Activated CD8-positive, alpha-beta memory T cell treated with anti-CD3 and anti-CD28 coated beads, Interleukin-2, amount 50 U/mL, for 4 hours (primary cell): ENCODE measurements at regions not wholly inside any gene's neighbourhood (a gene's known extent, or its start where the extent isn't known, plus 50 kb on each side); places are given as distances from the start of the nearest gene placed in this dataset.
"Not testable (repeated sequence)": the region's sequence is repeated elsewhere in the genome, so short reads cannot be mapped to it uniquely, and the experiment has no call there.

Source experiments
- DNase-seq: peaks from one replicate; pipeline ENCODE4 v3.0.0-alpha.2; 2020

DNA sequence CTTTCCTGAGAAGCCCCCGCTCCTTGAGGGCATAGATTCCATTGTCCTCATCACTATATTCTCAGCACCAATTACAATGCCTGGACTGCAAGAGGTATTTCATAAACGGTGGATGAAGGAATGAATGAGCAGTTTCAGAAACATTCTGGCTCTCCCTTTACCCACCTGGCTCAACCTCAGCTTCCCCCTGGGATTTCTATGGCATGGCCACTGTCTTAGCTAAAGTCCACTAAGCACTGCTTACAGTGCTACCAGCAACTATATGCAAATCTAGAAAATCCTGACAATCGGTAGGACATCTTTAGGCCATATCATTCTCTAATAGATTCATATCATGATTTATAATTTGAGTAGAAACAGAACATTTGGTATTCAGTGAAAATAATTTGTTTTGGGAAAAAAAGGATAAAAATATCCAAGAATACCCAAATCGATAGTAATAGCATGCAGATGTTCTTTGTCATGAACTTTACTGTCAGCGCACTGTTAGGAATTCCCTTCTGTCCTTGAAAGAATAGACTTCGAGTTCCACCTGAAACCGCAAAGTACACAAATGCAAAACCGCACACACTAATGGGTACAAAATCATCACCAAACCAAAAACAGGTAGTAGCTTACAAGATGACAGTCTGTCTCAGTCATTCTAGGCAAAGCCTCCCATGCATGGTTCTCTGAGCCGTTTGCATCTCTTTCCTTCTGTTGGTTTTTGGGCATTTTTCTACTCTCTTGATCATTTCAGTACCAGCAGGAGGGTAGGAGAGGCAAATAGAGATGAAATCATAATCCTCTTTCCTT lies 303.6 kb upstream of the ID2 start:
- no peak for DNase-seq

DNA sequence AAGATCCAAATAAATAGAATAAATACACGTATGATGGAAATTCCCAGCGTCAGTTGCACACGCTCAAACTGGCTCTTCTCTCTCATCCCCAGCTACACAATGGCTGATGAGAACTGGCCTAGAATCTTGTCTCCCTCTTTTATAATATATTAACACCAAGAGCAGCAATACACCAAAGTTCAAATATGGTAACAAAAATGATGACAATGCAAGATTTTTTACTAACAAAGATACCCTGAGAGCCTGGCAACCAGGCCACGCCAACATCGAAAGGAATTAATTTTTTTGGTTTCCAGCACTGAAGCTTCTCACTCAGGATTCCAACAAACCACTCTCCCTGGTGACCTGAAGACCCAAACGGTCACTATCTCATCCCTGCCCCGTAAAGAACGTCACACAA lies 302.7 kb upstream of the ID2 start:
- DNase-seq: no peak

DNA sequence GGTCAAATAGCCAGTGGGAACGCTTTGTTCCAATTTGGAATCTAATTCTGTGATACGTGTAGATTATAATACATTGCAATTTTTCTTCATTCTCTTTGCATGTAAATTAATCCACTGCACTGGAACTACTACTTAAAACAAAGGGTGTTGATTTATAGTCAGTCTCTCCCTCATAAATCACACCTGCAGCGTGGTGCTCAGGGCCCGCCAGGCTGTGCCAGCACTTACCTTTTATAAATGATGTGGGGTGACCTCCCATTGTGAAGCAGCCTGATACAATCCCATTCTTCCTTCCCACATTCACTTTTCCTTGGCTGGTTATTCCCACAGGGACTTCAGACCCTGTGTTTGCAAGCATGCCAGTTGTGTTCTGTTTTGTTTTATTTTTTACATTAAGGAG lies 302.3 kb upstream of the ID2 start:
- no peak for DNase-seq

DNA sequence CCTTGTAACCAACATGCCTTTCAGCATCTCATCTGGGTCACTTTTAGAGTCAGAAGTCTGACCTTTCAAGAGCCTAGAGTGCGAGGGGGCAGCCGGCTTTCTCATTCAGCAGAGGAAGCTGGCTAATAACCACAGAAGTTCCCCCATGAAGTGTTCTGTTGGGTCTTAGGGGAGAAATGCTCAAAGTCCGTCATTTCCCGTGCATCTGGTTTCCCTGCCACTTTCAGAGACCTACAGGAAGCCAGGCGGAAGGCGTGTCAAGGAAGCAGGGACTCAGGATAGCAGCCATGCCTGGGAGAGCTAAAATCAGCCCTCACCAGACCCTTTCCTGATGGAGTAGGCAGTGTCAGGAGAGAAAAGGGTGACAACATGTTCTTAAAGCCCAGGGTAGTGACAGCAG lies 301.8 kb upstream of the ID2 start:
- DNase-seq: no peak

DNA sequence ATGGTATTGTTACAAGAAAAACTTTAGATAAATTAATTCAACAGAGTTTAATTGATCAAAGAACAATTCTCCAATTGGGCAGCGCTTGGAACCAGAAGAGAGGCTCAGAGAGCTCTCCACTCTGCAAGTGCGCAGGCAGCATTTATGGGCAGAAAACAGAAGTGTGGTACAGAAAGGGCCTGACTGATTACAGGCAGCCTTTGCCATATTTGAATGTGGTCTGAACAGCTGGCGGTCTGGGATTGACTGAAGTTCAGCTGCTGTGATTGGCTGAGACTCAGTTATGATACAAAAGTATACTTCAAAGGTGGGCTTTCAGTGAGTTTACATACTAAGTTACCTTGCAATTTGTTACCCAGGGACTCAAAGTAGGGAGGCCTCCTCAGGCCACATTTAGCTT lies 301.3 kb upstream of the ID2 start:
- DNase-seq: no peak

DNA sequence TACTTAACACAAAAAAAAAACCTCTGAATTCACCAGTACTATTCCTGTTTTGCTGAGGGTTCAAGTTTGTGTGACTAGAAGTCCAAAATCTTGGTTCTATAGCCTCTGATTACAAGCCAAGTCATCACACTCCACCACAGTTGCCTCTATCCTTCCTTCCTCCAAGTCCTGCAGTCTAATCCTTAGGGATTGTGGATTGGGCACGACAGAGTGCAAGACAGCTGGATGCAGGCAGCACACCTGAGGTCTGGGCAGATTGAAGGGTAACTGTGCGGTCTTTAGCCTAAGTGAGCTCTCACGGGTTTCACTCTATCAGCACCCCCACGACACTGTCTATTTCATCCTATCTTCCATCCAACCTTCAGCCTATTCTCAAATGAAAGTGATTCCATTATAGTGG lies 299.4 kb upstream of the ID2 start:
- no peak for DNase-seq

DNA sequence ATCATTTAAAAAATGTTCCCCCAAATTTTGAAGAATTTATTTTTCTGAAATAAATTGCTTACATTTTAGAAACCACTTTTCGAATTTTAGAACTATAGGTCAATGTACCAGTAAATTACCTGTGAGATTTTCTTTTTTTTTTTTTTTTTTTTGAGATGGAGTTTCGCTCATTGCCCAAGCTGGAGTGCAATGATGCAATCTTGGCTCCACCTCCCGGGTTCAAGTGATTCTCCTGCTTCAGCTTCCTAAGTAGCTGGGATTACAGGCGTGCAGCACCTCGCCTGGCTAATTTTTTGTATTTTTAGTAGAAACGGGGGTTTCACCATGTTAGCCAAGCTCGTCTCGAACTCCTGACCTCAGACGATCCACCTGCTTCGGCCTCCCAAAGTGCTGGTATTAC lies 295.1 kb upstream of the ID2 start:
- DNase-seq: not testable (repeated sequence)

DNA sequence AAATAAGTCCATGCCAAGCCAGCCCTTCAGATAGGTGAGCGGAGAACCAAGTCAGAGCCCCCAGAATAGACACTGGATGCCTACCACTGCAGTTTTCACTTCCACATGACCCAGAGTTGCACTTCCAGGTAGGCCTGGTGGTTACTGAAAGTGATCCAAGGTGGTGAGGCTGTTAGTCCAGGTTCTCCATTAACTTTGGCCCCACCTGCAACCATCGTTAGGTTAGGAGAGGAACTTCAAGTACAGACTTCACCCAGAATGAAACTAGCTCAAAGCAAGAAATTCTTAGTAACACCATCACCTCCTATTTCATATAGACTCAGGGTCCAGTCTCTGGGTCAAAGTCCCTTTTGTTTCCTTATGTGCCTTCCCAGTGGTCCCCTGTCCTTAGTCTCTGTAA lies 293.1 kb upstream of the ID2 start:
- no peak for DNase-seq

DNA sequence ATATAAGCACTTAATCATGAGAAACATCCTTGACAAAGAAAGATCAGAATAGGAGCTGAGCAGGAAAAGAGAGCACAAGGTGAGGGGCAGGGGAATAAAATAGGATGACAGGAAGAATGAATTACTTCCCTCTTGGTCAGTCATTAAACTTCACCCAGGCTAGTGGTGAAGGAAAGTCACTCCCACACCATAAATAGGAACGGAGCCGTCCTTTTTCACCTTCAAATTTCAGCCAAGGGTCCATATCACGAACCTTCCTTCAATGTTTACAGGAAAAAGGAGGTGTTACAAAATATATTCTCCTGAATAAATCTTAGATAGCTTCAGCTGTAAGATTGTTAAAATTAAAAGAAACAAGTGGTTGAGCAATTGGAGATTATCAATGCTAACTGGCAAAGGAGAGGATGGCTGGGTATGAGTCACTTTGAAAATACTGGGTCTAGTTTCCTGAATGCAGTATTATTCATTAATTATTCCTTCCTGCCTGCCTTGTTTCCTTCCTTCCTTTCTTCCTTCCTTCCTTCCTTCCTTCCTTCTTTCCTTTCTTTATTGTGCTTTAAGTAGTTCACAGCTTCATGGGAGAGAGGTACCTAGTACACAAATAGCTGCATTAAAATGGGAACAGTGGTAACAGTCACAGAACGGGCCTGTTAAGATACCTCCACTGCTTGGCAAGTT lies 292.3 kb upstream of the ID2 start:
- DNase-seq: no peak

DNA sequence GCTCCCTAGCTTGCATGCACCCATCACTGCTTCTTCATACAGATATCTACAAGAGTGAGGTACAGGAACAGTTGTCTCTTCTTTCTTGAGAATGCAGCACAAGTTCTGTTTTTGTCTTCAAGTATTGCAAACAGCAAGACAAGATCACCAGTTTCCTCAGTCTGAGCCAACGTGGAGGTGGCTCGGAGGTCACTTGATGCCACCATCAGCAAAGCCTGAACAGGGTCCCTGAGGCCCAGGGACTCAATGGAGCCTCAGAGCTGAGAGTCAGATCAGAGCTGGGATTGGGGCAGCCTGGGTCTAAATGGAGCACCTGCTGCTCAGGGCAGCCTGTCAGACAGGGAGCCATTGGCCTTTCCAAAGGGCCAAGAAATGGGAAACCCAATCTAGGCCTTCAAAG lies 290.7 kb upstream of the ID2 start:
- no peak for DNase-seq

DNA sequence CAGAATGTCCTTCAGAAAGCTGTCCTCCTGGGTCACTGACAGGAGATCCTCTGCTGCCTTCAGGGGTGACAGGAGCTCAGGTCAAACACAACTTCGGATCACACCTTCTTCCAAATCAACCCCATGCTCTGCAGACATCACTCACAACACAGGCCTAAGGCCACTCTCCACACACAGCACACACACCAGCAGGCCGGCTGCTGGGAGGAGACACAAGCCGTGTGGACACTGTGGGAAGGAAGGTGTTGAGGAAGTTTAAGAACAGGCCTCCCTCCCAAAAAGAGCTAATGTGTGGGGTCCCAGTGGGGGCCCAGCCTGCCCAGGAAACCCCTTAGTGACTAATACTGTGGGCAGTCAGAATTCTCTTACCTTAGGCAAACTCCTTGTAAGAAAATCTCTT lies 290.3 kb upstream of the ID2 start:
- DNase-seq: no peak

DNA sequence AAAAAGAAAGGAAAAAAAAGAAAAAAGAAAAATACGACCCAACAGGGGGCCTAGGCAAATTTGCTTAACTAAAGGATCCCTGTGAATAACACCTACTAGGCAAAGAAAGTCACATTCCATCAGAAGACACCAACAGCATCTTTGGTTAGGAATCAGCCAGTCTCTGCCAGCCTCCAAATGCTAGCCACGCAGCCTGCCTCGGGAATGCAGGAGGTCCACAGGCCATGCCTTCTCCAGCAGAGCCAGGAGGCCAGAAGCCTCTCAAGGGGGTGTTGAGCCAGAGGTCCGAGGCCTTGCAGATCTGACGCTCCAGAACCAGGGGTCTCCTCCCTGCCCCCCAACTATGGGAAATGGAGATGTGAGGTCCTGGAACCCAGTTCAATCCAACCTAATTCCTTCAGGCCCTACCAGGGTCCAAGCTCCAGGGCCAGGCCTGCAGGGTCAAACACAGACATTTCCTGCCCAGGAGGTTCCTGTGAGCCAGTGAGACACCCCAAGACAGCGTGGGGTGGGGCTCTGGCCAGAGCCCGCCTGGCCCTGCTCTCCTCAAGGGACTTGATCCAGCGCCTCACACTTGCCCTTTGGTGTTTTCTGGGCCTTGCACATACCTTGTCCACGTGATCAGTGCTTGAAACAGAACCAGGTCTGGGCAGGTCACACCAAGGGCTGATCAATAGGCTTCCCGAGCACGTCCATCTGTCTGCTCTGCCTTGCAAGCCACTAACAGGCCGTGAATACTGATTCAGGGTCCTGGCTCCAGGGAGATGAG lies 289.6 kb upstream of the ID2 start:
- no peak for DNase-seq

DNA sequence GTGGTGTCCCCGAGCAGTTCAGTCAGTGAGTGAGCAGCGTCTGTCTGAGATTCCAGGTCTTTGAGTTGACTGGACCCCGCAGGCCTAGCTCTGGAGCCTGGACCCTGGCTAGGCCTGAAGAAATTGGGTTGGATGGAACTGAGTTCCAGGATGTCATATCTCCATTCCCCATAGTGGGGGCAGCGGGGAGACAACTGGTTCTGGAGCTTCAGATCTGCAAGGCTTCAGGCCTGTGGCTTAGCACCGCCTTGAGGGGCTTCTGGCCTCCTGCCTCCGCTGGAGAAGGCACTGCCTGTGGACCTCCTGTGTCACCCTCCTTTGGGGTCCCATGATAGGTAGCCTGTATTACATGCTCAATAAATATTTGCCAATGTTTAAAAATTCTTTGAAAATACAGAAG lies 288.4 kb upstream of the ID2 start:
- no peak for DNase-seq

DNA sequence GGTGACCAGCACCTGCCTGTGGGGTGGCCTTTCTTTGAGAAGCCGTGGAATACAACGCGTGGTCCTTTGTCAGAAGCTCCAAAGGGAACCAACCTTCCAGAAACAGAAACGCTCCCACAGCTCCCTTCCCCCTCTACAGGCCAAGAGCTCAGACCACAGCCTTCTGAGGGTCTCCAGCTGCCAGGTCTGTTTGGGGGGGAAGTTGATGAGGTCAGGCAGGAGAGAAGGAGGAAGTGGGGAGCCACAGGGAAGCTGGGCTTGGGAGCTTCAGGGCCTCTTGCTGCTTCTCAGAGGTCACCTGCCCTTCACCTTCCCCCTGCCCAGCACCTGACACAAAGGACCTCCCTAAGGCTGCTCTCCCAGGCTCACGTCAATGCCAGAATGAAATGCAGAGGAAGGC lies 287.7 kb upstream of the ID2 start:
- DNase-seq: no peak

DNA sequence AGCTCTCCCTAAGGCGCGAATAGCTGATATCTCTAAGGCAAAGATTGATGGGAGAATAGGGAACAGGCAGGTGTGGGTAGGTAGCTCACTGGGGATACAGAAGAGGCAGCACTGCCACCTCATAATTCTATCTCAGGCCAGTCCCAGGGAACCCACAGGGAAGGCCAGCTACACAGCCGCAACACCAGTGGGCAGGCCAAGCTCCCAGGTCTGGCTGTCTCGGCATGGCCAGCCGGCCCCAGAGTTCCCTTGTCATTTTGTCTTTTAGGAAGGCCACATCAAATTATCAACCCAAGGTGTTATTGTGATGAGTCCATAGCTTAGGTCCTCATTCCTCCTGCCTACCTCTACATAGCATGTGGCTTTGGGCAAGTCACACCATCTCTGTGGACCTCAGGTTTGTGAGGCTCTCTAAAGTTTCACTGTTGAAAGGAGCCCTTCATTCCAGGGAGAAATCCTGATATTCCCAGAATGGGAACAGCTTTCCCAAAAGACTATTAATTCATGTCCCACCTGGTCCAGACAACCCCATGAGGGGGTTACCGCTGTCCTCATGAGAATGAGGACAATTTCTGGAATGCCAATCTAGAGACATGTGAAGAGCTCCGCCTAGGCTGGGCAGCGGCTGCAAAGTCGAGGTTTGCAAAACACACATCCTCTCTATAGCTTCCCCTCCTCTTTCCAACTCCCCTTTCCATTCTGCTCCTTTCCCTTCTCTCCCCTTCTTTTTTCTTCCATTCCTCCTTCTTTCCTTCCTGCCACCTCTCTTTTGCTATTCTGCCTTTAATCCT lies 287.1 kb upstream of the ID2 start:
- no peak for DNase-seq

DNA sequence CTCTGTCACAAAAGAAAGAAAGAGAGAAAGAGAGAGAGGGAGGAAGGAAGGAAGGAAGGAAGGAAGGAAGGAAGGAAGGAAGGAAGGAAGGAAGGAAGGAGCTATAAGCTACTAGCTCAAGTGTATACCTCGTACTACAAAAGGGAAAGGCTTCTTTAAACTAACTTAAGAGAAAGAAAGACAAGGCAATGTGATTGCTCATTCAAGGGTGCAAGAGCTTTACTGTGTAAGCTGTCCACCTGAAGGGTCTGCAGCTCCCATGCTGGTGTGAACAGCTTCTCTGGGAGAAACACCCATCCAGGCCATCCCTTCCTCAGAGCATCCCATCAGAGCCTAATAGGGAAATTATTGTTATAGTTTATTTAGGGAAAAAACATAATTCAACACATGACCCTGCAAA lies 286.1 kb upstream of the ID2 start:
- no peak for DNase-seq

DNA sequence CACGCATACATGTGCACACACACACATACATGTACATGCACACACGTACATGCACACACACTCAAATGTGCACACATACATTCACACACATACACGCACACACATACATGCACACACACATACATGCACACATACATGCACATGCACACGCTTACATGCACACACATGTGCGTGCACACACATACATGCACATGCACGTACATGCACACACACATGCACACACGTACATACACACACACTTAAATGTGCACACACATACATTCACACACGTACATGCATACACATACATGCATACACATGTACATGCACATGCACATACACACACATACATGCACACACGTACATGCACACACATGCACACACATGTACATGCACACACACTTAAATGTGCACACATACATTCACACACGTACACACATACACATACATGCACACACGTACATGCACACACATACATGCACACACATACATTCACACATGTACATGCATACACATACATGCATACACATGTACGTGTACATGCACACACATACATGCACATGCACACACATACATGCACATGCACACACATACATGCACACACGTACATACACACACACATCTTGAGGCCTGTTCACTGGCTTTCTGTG lies 283.7 kb upstream of the ID2 start:
- no peak for DNase-seq

DNA sequence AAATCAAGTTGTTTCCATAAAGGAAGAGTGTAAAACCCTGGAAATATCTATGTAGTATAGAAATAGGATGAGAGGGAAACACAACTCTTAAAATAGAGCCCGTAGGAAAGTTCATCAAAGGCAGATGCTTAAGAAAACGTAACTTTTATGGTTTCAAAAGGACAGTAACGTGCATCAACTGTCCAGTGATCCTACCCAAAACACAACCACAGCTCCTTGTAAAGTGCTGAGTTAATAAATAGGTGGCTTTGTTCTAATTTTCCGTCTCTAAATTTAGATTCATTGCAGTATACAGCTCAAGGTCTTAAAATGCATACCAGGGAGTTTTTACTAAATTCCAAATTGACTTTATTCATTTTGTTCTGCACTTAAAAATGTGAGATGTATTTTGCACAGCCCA lies 282.1 kb upstream of the ID2 start:
- DNase-seq: no peak

DNA sequence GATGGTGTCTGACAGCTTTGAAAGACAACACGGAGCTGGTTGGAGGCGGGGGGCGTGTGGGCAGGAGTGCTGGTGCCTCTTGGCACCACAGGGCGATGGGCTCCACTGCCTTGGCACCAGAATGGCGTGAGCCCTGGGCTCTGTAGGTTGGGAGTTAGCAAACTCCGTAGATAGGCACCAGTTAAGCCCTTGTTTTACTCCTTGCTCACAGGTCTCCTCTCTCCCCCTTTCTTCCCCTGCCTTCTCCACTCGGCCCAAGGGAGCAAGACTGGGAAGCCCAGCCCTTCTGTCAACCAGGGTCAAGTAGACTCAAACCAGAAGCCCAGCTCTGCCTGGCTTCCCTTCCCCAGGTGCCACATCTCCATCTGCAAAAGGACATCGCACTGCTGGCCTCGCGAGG lies 281.7 kb upstream of the ID2 start:
- DNase-seq: no peak

DNA sequence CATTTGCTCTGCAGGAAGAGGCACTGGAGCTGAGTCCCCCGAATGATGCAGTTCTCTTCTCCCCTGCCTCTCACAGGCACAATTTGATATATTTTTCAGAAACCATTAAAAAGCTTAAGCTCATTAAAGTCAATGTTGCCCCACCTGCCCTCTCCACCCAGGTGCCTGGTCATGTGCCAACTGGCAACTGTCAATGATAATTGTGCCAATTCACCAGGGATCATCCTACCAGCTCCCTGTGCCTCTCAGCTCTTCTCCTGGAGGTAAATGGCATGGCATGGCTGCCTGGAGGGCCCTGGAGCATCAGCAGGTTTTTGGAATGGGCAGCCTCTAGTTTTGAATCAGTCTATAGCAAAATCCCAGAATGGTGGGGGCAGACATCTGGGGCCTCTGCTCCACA lies 279.6 kb upstream of the ID2 start:
- DNase-seq: no peak

DNA sequence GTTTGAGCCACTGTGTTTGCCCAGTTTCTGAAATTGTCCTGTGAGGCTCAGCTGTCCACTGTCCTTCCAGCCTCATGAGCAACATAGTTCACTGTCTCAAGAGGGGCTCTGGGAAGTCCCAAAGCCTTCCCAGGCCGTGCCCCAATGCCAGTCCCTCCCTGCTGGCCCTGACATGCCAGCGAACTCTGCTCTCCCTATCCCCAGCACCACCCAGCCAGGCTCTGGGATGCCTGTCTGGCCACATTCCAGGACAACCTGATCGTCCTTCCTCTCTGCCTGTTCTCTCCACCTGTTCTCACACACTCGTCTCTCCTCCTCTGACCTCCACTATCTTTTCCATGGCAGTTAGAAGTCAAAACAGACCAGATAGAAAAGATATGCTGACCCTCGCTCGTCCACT lies 278.0 kb upstream of the ID2 start:
- DNase-seq: no peak

DNA sequence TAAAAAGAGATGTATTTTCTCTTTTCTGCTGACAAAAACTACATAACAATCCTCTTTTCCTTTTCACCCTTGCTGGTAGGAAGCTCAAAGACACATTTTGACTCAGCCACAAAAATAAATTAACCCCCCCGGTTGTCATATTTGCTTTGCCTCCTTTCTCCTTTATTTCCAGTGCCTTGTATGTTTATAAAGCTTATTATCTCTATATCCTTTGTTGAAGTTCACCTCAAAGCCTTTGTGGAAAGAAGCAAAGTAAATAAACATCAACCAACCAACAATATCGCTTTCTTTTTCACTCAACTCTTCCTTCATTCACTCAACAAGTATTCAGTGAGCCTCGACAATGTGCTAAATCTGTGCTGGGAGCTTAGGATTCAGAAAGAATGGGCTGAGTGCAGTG lies 276.5 kb upstream of the ID2 start:
- DNase-seq: no peak

DNA sequence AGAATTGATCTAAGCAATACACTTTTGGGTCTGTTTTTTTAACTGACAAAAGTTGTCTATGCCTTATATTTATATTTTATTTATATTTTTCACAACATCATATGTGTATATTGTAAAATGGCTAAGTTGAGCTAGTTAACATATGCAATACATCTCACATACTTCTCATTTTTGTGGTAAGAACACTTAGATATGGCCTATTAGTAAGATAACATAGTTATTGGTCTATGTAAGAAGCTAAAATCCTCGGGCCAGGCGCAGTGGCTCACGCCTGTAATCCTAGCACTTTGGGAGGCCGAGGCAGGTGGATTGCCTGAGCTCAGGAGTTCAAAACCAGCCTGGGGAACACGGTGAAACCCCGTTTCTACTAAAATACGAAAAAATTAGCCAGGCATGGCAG lies 275.6 kb upstream of the ID2 start:
- no peak for DNase-seq
